H4 (cell line): ENCODE measurements at regions not wholly inside any gene's neighbourhood (a gene's known extent, or its start where the extent isn't known, plus 50 kb on each side); places are given as distances from the start of the nearest gene placed in this dataset.
"Not testable (repeated sequence)": the region's sequence is repeated elsewhere in the genome, so short reads cannot be mapped to it uniquely, and the experiment has no call there.

Source experiments
- DNase-seq: peaks from one replicate; pipeline ENCODE4 v3.0.0-alpha.2; 2015; ENCODE audit warnings: low spot score

DNA sequence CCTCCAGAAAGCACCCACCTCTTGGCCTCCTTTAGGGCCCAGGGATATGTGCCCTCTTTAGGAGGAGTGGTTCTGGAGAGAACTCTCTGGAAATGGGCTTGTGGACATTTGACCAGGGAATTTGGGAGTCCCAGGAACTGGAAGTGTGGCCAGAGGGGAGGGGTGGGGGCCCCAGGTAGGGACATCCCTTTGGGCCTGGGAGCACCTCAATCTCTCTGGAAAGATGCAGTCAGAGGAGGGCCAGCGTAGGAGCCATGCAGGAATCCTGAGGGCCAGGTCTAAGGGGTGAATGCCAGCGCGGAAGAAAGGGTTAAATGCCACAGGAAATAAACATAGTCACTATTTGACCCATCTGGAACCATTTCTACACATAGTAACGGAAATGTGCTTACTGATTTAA, 50.3 kb upstream of the ITGA11 start:
- DNase-seq = no peak

- no peak for DNase-seq
Observed at GRCh38 chr15:68483165-68483564, 51.2 kb upstream of the ITGA11 start.

GRCh38 chr15:68484220-68484619, 52.3 kb upstream of the ITGA11 start:
- DNase-seq = no peak

DNA sequence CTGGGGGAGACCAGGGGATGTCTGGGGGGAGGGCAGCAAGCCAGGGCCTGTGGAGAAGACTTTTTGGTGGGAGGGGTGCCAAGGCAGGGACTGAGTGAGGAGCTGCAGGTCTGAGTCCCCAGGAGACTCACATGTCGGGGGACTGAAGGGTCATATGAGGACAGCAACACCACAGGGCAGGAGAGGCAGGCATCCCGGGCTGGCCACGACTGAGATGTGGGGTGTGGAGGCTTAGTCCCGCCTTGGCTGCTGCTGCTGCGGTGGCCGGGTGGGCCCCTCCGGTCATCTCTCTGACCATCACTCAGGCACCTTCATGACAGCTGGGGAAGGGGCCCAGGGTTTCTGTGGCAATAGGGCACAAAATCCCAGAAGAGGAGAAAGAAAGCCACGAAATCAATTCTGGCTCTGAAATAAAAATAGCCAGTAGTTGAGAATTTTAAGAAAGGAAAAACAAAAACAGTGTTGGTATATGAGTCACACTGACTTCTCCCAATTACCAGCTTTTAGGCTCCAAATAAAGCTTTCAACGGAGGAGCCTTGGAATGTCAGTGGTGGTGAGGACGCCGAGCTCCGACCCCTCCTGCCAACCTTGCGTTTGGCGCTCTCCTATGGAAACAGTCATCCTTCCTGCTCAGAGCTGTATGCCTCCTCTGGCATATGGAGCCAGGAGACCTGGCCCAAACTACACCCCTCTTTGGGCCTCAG, 52.9 kb upstream of the ITGA11 start:
- DNase-seq = peak; percentile 59

GRCh38 chr15:68485721-68486360, 53.9 kb upstream of the ITGA11 start:
- DNase-seq = no peak

- DNase-seq = no peak
Observed at GRCh38 chr15:68487087-68487843, 55.3 kb upstream of the ITGA11 start.

DNA sequence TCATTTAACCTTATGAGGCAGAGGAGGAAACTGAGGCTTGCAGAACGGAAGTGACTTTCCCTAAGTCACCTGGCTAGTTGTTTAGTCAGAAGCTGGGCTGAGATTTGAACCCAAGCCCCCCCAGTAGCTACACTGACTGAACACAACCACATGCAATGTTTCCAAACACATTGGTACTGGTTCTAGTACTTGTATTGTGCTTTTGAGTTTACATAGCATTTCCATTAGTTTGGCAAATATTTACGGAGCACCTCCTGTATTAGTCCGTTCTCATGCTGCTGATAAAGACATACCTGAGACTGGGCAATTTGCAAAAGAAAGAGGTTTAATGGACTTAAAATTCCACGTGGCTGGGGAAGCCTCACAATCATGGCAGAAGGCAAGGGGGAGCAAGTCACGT, 56.3 kb upstream of the ITGA11 start:
- no peak for DNase-seq

- no peak for DNase-seq
Observed at GRCh38 chr15:68488966-68489365, 57.0 kb upstream of the ITGA11 start.

- no peak for DNase-seq
Observed at GRCh38 chr15:68489421-68489820, 57.5 kb upstream of the ITGA11 start.

DNA sequence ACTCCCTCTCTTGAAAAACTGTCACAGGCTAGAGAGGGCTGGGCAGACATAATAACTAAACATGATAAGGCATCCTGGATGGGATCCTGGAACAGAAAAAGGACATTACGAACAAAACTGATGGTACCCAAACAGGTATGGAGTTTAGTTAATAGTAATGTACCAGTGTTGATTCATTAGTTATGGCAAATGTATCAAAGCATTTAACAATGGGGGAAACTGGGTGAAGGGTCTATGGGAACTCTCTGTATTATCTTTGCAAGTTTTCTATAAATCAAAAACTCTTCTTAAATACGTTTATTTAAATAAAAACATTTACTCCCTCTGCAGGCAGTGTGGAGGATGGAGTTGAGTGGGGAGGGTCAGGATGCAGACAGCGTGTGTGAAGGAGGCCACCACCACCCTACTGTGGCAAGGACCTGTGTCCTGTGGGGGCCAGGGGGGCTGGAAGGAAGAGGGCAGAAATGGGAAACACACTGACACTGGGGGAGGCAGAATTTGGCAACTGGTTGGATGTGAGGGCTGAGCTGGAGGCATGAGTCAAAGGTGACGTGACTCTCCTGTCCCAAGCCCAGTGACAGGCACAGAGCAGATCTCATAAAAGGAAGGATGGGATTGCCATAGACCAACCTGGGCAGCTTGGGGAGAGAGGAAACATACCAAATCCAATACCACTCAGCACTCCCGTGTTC, 59.6 kb upstream of the ITGA11 start:
- no peak for DNase-seq

- DNase-seq = no peak
Observed at GRCh38 chr15:68492855-68493254, 60.9 kb upstream of the ITGA11 start.

- DNase-seq = no peak
Observed at GRCh38 chr15:68493629-68494028, 61.7 kb upstream of the ITGA11 start.

DNA sequence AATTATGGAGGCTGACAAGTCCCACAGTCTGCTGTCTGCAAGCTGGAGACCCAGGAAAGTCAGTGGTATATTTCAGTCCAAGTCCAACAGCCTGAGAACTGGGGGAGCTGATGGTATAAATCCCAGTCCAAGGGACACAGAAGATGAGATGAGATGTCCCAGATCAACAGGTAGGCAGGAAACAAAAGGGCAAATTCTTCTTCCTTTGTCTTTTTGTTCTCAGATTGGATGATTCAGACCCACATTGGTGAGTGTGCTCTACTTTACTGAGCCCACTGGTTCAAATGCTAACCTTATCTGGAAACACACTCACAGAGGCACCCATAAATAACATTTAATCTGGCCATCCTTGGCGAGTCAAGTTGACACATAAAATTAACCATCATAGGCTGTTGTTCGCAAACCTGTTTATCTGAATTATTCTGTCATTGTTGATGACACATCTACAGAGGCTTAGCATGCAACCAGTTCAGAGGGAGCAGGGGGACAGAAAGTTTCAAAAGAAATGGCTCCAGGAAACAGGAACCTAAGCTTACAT, 62.7 kb upstream of the ITGA11 start:
- no peak for DNase-seq

- DNase-seq = no peak
Observed at GRCh38 chr15:68495221-68495950, 63.4 kb upstream of the ITGA11 start.

GRCh38 chr15:68495981-68496705, 64.2 kb upstream of the ITGA11 start:
- no peak for DNase-seq

- not testable (repeated sequence) for DNase-seq
Observed at GRCh38 chr15:68496751-68497150, 64.8 kb upstream of the ITGA11 start.

DNA sequence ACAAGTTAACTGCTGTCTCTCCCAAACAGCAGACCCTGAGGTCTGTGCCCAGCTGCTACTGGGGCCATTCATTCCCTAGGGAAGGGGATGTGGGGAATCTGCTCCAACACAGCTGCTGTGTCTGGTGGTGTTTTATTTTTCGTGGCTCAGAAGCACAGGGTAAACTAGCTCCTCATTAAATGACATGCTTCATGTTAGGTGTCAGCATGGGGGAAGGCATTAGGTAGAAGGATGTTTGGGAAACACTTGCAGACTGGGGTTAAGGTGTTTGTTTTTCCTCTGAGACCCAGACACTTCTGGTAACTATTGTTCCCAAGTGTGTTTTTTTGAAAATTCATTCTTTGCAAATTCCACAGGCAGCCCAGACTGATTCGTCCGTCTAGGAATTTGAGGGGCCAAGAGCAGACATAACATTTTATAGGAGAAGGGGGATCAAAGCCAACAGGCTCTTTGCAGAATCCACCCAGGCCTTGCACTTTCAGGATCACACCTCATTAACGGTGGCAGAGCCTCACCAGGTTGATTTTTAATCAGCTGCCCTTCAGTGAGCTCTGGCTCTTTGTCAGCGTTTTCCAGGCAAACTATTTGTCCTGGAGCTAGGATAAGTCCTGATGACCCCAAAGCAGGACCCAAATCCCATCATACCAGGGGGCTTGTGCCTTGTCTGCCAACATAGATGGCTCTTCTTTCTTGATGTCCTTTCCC, 65.4 kb upstream of the ITGA11 start:
- no peak for DNase-seq

DNA sequence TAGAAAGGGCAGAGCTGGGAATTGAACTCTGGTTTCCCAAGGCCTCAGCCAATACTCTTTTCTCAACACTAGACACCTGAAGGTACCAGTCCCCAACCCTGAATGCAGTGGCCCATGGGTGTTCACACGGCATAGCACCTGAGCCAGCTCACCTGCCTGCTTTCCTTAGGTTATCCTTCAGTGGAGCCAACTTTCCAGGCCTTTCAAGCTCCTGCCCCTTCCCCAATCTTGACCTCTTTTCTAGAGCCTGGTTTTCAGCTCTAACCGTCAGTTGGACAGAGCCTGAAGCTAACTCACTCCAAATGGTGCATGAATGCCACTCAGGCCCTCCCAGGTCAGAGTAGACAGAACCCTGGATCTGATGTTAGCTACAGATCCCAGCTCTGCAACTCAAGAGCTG, 66.1 kb upstream of the ITGA11 start:
- DNase-seq = no peak

DNA sequence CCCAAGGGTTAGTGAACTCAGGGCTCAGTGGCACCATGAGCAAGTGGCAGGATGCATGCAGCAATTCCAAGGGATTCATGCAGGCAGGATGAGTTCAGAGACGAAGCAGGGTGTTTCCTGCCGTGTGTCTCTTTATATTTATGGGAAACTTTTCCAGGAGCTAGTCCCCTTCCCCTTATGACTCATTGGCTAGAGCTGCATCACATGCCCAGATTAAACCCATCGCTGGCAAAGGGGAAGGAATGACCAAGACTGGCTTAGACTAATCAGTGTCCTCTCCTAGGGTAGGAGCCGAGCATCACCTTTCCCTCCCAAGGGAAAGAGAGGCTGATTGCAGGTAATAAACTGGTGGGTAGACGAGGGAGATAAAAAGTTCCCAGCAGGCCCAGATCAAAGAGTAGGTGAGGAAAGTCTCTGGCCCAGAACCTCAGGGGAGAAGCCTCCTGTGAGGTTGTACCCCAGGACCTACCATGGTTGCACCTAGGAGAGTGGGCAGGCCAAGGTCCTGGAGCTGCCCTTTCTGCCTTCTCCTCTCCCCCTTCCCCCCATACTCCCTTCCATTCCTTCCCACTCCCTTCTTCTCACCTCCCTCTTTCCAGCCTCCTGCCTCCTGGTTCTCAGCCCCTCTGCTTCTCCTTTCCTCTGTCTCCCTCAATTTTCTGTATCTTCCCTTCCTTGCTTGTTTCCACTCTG, 67.8 kb upstream of the ITGA11 start:
- no peak for DNase-seq
